DND-41 (cell line): ENCODE measurements at regions not wholly inside any gene's neighbourhood (a gene's known extent, or its start where the extent isn't known, plus 50 kb on each side); places are given as distances from the start of the nearest gene placed in this dataset.

Source experiments
- CTCF ChIP-seq: IDR thresholded peaks from 2 replicates; pipeline ENCODE4 v1.5.1; 2012; ENCODE audit warnings: borderline replicate concordance, low read length, moderate library complexity, mild to moderate bottlenecking; ENCODE audit not compliant: poor library complexity, severe bottlenecking; ENCODE audit errors: extremely low read depth
- EZH2 ChIP-seq: IDR thresholded peaks from 3 replicates; pipeline ENCODE4 v1.6.1; 2012; ENCODE audit warnings: borderline replicate concordance, low read depth, mild to moderate bottlenecking, moderate library complexity, low read length, inconsistent platforms; ENCODE audit not compliant: severe bottlenecking

- TF ChIP-seq CTCF (no peak), EZH2 (no peak)
Observed at GRCh38 chr2:128950758-128951157, 632.1 kb upstream of the HS6ST1 start.
